ENCODE measurements at regions not wholly inside any gene's neighbourhood (a gene's known extent, or its start where the extent isn't known, plus 50 kb on each side); places are given as distances from the start of the nearest gene placed in this dataset.
A peak's percentile ranks its signal among the peaks of the same experiment; 100 is the strongest.

DNA sequence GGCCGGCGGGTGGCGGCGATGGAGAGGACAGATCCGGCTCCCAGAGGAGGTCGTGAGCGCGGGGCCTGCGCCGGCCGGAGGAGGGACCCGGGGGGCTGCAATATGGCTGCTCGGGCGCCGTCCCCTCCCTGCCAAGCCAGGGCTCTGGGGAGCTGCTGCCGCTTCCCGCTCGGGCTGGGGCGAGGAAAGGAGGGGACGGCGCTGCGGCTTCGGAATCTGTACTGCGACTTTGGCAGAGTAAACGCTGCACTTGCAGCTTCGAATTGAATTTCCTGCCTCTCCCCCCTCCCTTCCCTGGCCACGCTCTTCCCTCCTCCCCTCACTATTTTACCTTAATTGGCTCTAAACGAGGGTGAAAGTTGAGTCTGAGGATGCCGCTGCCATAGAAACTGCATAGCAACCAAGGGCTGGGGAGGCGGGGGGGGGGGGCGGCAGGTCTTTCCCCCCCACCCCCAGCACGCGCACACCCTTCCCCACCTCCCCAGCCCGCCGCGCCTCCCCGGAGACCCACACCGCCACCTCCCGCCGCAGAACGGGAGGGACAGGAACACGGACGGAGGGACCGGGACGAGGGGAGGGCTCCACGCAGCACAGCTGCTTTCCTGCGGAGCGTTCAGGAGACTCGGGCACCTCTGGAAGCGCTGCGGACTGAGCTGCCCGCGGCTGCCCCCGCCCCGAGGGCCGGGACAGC is 93.9 kb downstream of the RNASET2 start (continued):
- TF ChIP-seq, protein P1, sequence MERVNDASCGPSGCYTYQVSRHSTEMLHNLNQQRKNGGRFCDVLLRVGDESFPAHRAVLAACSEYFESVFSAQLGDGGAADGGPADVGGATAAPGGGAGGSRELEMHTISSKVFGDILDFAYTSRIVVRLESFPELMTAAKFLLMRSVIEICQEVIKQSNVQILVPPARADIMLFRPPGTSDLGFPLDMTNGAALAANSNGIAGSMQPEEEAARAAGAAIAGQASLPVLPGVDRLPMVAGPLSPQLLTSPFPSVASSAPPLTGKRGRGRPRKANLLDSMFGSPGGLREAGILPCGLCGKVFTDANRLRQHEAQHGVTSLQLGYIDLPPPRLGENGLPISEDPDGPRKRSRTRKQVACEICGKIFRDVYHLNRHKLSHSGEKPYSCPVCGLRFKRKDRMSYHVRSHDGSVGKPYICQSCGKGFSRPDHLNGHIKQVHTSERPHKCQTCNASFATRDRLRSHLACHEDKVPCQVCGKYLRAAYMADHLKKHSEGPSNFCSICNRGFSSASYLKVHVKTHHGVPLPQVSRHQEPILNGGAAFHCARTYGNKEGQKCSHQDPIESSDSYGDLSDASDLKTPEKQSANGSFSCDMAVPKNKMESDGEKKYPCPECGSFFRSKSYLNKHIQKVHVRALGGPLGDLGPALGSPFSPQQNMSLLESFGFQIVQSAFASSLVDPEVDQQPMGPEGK (tag by site-specific recombination; IDR thresholded peaks at IDR 0.05) = peak; percentile 64; the same call in 1 of the 2 replicates
- TF ChIP-seq BCL11B (tag by site-specific recombination; IDR thresholded peaks at IDR 0.05; ENCODE audit: low read depth) (no peak), ZBTB20 (tag by site-specific recombination; IDR thresholded peaks at IDR 0.05) (peak; percentile 39; the same call in 1 of the 2 replicates)

DNA sequence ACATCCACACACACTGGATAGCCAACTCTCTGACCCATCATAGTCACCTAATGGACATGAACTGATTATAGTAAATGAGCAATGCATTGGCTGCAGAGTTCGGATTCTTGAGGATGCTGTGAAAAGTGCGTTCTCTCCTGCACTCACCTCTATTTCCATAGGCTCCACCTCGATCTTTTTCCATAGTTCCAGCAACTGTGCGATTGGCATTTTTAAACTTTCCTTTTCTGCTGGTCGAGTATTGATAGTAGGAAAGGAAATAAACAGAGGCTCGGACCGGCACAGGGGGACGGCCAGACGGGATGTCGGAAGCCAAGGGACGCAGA is 94.4 kb downstream of the RNASET2 start:
- Histone ChIP-seq H3K27ac (ENCODE audit: extremely low read depth, low read depth, low read length) (no peak overlapping the region), H3K4me3 (ENCODE audit: low read depth, low read length) (peak overlapping the region; percentile 55), H3K9me3 (ENCODE audit: control insufficient read depth, insufficient read depth, low read depth, low read length) (no peaks in the 10 kb centered on the region), H3K4me1 (ENCODE audit: control insufficient read depth, insufficient read depth, low read length) (no peaks in the 10 kb centered on the region), H3K36me3 (ENCODE audit: control insufficient read depth in 2 of 2, insufficient read depth in 1 of 2, low read length in 2 of 2) (no peaks in the 10 kb centered on the region)
- TF ChIP-seq ZNF549 (tag by site-specific recombination; IDR thresholded peaks at IDR 0.05) (no peak), ZNF747 (tag by site-specific recombination; IDR thresholded peaks at IDR 0.05) (no peak), ZNF530 (tag by site-specific recombination; IDR thresholded peaks at IDR 0.05; ENCODE audit: low read depth) (no peak), ZNF585B (tag by site-specific recombination; IDR thresholded peaks at IDR 0.05) (no peak), ZNF777 (tag by site-specific recombination; IDR thresholded peaks at IDR 0.05; ENCODE audit: borderline replicate concordance) (0 out of 2 replicates have a peak, but pooled peaks have one; percentile 22), ZNF221 (tag by site-specific recombination; IDR thresholded peaks at IDR 0.05; ENCODE audit: borderline replicate concordance) (no peak), ZBTB1 (tag by site-specific recombination; IDR thresholded peaks at IDR 0.05) (no peak)
- POLR2A ChIA-PET = no interaction called here
- CTCF ChIA-PET = interaction anchor here (0.7 kb wide), 1 partner anchor 52 kb away, joined by 4 read pairs; no protein-coding TSS in a partner anchor

DNA sequence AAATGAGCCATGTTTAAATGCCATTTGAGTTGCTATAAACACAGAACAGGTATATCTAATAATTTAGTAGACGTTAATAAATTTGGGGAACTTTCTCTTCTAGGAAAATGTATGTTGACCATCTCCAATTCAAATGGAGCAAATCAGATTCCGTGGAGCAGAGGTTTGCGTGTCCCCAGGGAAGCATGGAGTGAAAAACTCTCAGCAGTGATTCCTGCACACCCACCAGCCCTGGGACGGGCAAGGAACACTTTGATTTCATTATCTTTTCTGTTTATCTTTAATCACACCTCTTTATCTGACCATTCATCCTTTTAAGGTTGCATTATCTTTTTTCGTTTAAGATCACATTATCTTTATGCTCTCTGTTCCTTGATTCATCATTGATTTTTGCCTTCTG is 95.0 kb downstream of the RNASET2 start:
- ChIA-PET POLR2A (no interaction called here), CTCF (no interaction called here)
- H3K4me3 ChIP-seq (ENCODE audit: low read depth, low read length) = no peak overlapping the region
- H3K27ac ChIP-seq (ENCODE audit: extremely low read depth, low read depth, low read length) = no peak overlapping the region
- no peaks in the 10 kb centered on the region for H3K9me3 ChIP-seq (ENCODE audit: control insufficient read depth, insufficient read depth, low read depth, low read length)
- H3K4me1 ChIP-seq (ENCODE audit: control insufficient read depth, insufficient read depth, low read length) = no peaks in the 10 kb centered on the region
- no peaks in the 10 kb centered on the region for H3K36me3 ChIP-seq (ENCODE audit: control insufficient read depth in 2 of 2, insufficient read depth in 1 of 2, low read length in 2 of 2)
- TF ChIP-seq ZFHX2 (tag by site-specific recombination; conservative IDR thresholded peaks at IDR 0.05) (no peak), MEIS1 (CRISPR knock-in tag; IDR thresholded peaks at IDR 0.05; ENCODE audit: borderline replicate concordance) (no peak), ZNF623 (tag by site-specific recombination; IDR thresholded peaks at IDR 0.05) (no peak), ZNF302 (tag by site-specific recombination; IDR thresholded peaks at IDR 0.05; ENCODE audit: low read depth) (no peak), EGR2 (tag by site-specific recombination; IDR thresholded peaks at IDR 0.05; ENCODE audit: low read depth) (no peak)

DNA sequence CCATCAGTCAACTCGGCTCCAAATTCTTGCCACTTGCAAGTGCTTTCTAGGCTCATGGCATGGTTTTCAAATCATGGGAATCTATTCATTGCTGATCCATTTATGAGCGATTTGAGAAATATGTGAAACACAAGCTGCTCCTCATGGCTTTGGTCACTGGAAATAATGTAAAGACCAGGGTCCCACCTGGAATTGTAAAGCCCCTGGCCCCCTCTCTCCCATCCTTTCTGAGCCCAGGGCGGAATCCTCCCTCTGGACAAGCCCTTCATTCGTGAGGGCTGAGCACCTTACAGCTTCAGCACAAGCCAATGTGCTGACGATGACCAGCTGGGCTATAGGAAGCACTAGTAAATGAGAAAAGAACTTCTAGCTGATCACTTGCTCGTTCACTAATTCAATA is 96.0 kb downstream of the RNASET2 start:
- TF ChIP-seq TRIM28 (IDR thresholded peaks at IDR 0.05; ENCODE audit: borderline replicate concordance, low read length) (0 out of 2 replicates have a peak, but pooled peaks have one; percentile 56), ZNF266 (tag by site-specific recombination; IDR thresholded peaks at IDR 0.05; ENCODE audit: low read depth) (no peak)
- Histone ChIP-seq H3K36me3 (ENCODE audit: control insufficient read depth in 2 of 2, insufficient read depth in 1 of 2, low read length in 2 of 2) (no peaks in the 10 kb centered on the region), H3K27ac (ENCODE audit: extremely low read depth, low read depth, low read length) (no peak overlapping the region), H3K4me3 (ENCODE audit: low read depth, low read length) (no peak overlapping the region), H3K9me3 (ENCODE audit: control insufficient read depth, insufficient read depth, low read depth, low read length) (no peaks in the 10 kb centered on the region), H3K4me1 (ENCODE audit: control insufficient read depth, insufficient read depth, low read length) (no peaks in the 10 kb centered on the region)
- POLR2A ChIA-PET = no interaction called here
- CTCF ChIA-PET = interaction anchor here (0.8 kb wide), 1 partner anchor 86 kb away, joined by 3 read pairs; no protein-coding TSS in a partner anchor

Data from HEK293 (cell line).